Fibroblast of lung (primary cell): ENCODE measurements at regions not wholly inside any gene's neighbourhood (a gene's known extent, or its start where the extent isn't known, plus 50 kb on each side); places are given as distances from the start of the nearest gene placed in this dataset.

Experiments
- DNase-seq, 2 donors: peaks; one replicate each; pipeline versions ENCODE4 v3.0.0 to v3.0.0-alpha.2; 2010; ENCODE audit warnings: low read depth in 2 of 2
- H2AFZ ChIP-seq: 2 replicates; pipeline ENCODE4 v1.5.1; 2012; ENCODE audit warnings: low read length, control low read depth, inconsistent platforms
- H3K27ac ChIP-seq: 2 replicates; pipeline ENCODE4 v1.5.1; 2011; ENCODE audit warnings: low read length, control low read depth; ENCODE audit not compliant: insufficient read depth
- H3K27me3 ChIP-seq: 2 replicates; pipeline ENCODE4 v1.5.1; 2011; ENCODE audit warnings: mild to moderate bottlenecking, low read length; ENCODE audit not compliant: control insufficient read depth, insufficient read depth
- H3K36me3 ChIP-seq: 2 replicates; pipeline ENCODE4 v1.5.1; 2011; ENCODE audit warnings: low read length; ENCODE audit not compliant: control insufficient read depth, insufficient read depth
- H3K4me1 ChIP-seq: 2 replicates; pipeline ENCODE4 v1.5.1; 2011; ENCODE audit warnings: low read length; ENCODE audit not compliant: control insufficient read depth, insufficient read depth; ENCODE audit errors: extremely low read depth
- H3K4me2 ChIP-seq: 2 replicates; pipeline ENCODE4 v1.5.1; 2011; ENCODE audit warnings: low read length, control low read depth; ENCODE audit not compliant: insufficient read depth; ENCODE audit errors: extremely low read depth
- H3K4me3 ChIP-seq, 4 experiments: fragments of 200-600 bp in 1 of 4; sonication (generic) in 1 of 4; replicated peaks in 1 of 4; 2 replicates each; pipeline ENCODE4 v1.5.1; 2011 to 2016; ENCODE audit warnings: low read length in 4 of 4, low read depth in 3 of 4, mild to moderate bottlenecking in 3 of 4, control low read depth in 2 of 4, inconsistent platforms in 1 of 4, mixed read lengths in 1 of 4; ENCODE audit not compliant: insufficient read depth in 1 of 4; ENCODE audit errors: control extremely low read depth in 1 of 4
- H3K79me2 ChIP-seq: 2 replicates; pipeline ENCODE4 v1.5.1; 2012; ENCODE audit warnings: mild to moderate bottlenecking, low read length, inconsistent platforms; ENCODE audit not compliant: control insufficient read depth, insufficient read depth
- H3K9ac ChIP-seq: 2 replicates; pipeline ENCODE4 v1.5.1; 2011; ENCODE audit warnings: mild to moderate bottlenecking, low read length, control low read depth; ENCODE audit not compliant: insufficient read depth
- H3K9me3 ChIP-seq: 2 replicates; pipeline ENCODE4 v1.5.1; 2012; ENCODE audit warnings: low read depth, low read length; ENCODE audit not compliant: control insufficient read depth, insufficient read depth
- H4K20me1 ChIP-seq: 2 replicates; pipeline ENCODE4 v1.5.1; 2011; ENCODE audit warnings: low read length; ENCODE audit not compliant: control insufficient read depth, insufficient read depth; ENCODE audit errors: extremely low read depth
- CTCF ChIP-seq, 2 donors: IDR thresholded peaks in 1 of 2; conservative IDR thresholded peaks in 1 of 2; 1 replicate in 1 of 2; 2 replicates in 1 of 2; pipeline ENCODE4 v1.5.1; 2011 to 2012; ENCODE audit warnings: low read length in 2 of 2, control low read depth in 1 of 2, inconsistent platforms in 1 of 2, low read depth in 1 of 2, mild to moderate bottlenecking in 1 of 2
- EZH2 ChIP-seq: IDR thresholded peaks from 2 replicates; pipeline ENCODE4 v1.5.1; 2012; ENCODE audit warnings: low read length, control low read depth, mild to moderate bottlenecking; ENCODE audit errors: missing control alignments

- no peak overlapping the region for H3K4me2 ChIP-seq
- no peak overlapping the region for H3K4me3 ChIP-seq
- no peaks in the 10 kb centered on the region for H3K36me3 ChIP-seq
- H3K9ac ChIP-seq = no peak overlapping the region
- no peaks in the 10 kb centered on the region for H3K27me3 ChIP-seq
- H4K20me1 ChIP-seq = no peaks in the 10 kb centered on the region
- TF ChIP-seq EZH2 (no peak), CTCF (conservative IDR thresholded peaks at IDR 0.05 in 1 of 2, IDR thresholded peaks at IDR 0.05 in 1 of 2; ENCODE audit: low read depth in 1 of 2, low read length in 2 of 2) (no peak)
- no peaks in the 10 kb centered on the region for H3K4me1 ChIP-seq
- H3K27ac ChIP-seq = no peak overlapping the region
- no peak overlapping the region for H2AFZ ChIP-seq
- no peak for DNase-seq
- H3K79me2 ChIP-seq = no peaks in the 10 kb centered on the region
- H3K9me3 ChIP-seq = no peaks in the 10 kb centered on the region
Measured at GRCh38 chr3:181279239-181279565, 289.7 kb upstream of the DNAJC19 start.

GRCh38 chr3:181278468-181279238 is 289.1 kb upstream of the DNAJC19 start:
- Histone ChIP-seq H3K4me1 (no peaks in the 10 kb centered on the region), H3K9me3 (no peaks in the 10 kb centered on the region), H3K79me2 (no peaks in the 10 kb centered on the region), H3K9ac (no peak overlapping the region), H4K20me1 (no peaks in the 10 kb centered on the region), H3K4me2 (no peak overlapping the region), H3K4me3 (no peak overlapping the region), H2AFZ (no peak overlapping the region), H3K36me3 (no peaks in the 10 kb centered on the region), H3K27ac (no peak overlapping the region), H3K27me3 (no peaks in the 10 kb centered on the region)
- no peak for DNase-seq
- no peak for TF ChIP-seq CTCF (conservative IDR thresholded peaks at IDR 0.05 in 1 of 2, IDR thresholded peaks at IDR 0.05 in 1 of 2; ENCODE audit: low read depth in 1 of 2, low read length in 2 of 2)
- TF ChIP-seq EZH2 = no peak

- DNase-seq = no peak
- no peaks in the 10 kb centered on the region for H4K20me1 ChIP-seq
- no peak overlapping the region for H3K9ac ChIP-seq
Measured at GRCh38 chr3:181276358-181276896, 286.9 kb upstream of the DNAJC19 start.

More at GRCh38 chr3:181276358-181276896, 286.9 kb upstream of the DNAJC19 start:
- Histone ChIP-seq H3K36me3 (no peaks in the 10 kb centered on the region), H3K4me1 (no peaks in the 10 kb centered on the region), H3K9me3 (no peaks in the 10 kb centered on the region), H3K27me3 (no peaks in the 10 kb centered on the region), H2AFZ (no peak overlapping the region), H3K27ac (no peak overlapping the region), H3K79me2 (no peaks in the 10 kb centered on the region), H3K4me3 (no peak overlapping the region), H3K4me2 (no peak overlapping the region)
- TF ChIP-seq EZH2 = no peak
- TF ChIP-seq CTCF (conservative IDR thresholded peaks at IDR 0.05 in 1 of 2, IDR thresholded peaks at IDR 0.05 in 1 of 2; ENCODE audit: low read depth in 1 of 2, low read length in 2 of 2) = no peak
